Activated CD4-positive, alpha-beta T cell treated with anti-CD3 and anti-CD28 coated beads, Interleukin-2, Interleukin-6, amounts not matched to agents 100 ng/mL and 50 ng/mL, durations not matched to agents 16 hours and 8 hours (primary cell): ENCODE measurements at regions not wholly inside any gene's neighbourhood (a gene's known extent, or its start where the extent isn't known, plus 50 kb on each side); places are given as distances from the start of the nearest gene placed in this dataset.
"Not testable (repeated sequence)": the region's sequence is repeated elsewhere in the genome, so short reads cannot be mapped to it uniquely, and the experiment has no call there.

Source experiments
- DNase-seq: peaks from one replicate; pipeline ENCODE4 v3.0.0-alpha.2; 2020

DNA sequence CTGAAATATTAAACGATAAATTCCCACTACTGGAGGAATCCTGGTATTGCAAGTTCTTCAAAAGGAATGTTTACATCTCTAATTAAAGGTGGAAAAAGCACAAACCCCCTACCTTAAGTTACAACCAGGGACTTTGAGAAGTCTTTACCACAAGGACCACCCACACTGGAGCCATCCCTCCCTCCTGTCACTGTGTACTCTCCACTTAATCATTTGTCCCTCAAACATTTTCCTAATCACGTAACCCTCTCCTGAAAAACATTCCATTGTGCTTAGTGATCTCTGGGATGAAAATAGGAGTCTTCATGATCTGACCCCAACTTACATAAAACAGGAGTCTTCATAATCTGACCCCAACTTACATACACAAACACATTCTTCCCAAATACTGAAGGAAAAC lies 85.7 kb downstream of the SUCLG1 start:
- no peak for DNase-seq

DNA sequence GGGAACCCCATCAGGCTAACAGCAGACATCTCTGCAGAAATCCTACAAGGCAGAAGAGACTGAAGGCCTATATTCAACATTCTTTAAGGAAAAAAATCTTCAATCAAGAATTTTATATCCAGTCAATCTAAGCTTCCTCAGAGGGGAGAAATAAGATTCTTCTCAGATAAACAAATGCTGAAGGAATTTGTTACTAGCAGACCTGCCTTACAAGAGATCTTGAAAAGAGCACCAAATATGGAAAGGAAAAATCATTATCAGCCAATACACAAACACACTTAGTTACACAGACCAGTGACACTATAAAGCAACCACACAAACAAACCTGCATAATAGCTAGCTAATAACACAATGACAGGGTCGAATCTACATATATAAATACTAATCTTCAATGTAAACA lies 96.5 kb downstream of the SUCLG1 start:
- DNase-seq: no peak

DNA sequence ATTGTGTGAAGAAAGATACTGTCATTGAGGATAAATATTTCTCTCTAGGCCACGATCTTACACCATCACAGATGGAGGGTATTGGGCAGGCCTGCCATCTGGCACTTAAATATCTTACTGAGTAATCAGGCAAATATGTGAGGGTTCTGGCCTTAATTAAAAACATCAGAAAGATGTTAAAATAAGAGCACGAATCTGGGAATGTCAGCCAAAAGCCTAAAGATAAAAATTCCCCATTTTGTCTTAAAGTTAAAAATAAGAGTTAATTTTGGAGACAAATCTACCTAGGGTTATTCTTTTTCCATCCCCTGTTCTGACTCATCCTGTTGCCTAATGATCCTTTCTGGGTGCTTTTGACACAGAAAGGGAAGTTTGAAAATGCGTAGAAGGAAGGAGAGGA lies 121.0 kb downstream of the SUCLG1 start:
- no peak for DNase-seq

DNA sequence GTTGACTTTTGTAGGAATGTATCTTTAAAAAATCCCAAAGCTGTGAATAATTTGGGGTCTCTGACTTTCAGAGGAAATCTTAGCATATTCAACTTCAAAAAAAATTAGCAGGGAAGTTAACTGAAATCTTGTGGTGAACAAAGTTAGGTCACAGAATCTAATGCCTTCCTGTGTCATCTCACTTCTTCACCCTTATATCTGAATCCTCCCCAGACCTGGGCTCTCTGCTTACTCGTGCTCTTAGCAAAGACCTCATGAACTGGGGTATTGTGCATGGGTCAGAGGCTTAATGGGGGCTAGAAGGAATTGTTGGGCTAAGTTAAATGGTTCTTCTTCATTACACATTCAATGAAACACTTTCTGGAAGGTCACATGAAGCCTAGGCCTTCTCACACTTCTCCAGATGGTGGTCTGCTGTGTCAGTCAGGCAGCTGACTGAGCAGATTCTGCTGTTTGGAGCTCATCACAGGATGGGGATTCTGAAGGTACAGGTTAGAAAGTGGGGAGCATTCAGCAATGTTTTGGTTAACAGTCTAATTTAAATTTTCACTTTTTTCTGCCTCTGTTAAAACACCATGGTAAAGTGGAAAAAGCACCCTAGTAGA lies 131.3 kb downstream of the SUCLG1 start:
- no peak for DNase-seq

DNA sequence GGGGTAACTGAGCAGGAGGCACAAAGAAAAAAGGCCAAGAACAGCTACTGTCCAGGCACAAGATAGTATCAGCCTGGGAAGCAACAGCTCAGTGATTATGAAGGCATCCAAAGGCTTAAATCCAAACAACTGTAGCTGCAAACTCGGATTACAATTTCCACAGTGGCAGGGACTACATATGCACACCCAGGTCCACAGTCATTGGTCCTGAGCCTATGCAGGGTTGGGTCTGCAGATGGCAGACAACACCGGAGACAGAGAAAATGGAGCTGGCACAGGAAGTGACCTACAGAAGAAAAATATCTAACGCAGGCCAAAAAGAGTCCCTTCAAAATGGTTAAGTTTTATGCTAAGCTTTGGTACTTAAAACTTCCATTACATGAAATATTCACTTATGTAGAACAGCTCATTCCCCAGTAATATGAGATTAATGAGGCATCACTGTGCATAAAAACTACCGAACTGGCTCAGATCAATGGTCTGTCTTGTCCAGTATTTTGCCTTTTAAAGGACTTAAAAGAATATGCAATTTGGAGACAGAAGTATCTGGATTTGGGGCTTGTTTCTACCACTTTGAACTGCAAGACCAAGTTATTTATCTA lies 132.1 kb downstream of the SUCLG1 start:
- no peak for DNase-seq

DNA sequence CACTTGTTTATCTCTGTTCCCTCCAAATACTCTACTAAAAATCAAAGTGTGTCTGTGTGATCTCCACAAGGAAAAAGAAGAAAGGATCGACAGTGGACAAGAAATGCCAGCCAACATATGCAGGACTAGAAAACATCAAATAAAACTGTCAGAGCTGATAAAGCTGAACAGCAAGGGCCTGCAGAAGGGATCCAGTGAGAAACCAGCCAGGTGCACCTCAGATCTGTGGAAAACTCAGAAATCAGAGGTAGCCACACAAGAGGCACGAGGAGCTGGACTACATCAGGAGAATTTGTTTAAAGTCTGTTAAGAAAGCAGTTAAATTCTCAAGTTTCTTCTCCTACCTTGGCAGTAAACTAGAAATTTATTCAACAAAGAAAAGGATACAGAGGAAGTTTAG lies 135.2 kb downstream of the SUCLG1 start:
- no peak for DNase-seq

DNA sequence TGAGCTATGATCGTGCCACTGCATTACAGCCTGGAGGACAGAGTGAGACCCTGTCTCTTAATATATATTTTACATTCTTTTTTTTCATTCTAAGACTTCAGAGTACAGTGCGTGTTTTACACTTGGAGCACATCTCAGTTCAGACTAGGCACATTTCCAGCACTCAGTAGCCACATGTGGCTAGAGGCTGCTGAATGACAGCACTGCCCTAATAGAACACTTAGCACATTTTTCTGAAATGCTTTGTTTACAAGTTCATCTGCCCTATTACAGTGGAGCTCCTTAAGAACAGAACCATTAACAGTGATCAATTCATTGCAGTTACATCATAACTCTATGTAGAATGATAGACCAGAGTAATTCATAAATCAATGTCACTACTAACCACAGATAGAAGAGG lies 138.1 kb downstream of the SUCLG1 start:
- no peak for DNase-seq

DNA sequence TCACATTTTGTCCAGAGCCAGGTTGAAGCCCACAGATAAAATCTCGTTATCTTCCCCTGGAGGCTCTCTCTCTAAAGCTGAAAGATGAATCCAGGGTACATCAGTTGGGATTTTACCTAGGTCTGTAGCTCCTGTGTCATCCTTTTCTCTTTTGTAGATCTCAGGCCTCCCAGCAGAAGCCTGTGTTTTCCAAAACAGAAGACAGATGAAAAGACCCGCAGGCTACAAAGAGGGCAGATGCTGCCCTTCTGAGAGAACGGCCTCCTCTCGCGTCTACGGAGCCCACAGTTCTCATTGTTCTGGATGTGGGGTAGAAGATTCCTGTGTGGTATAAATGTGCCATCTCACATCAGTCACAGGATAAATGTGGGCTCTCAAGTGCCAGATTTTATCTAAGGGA lies 139.5 kb downstream of the SUCLG1 start:
- no peak for DNase-seq

DNA sequence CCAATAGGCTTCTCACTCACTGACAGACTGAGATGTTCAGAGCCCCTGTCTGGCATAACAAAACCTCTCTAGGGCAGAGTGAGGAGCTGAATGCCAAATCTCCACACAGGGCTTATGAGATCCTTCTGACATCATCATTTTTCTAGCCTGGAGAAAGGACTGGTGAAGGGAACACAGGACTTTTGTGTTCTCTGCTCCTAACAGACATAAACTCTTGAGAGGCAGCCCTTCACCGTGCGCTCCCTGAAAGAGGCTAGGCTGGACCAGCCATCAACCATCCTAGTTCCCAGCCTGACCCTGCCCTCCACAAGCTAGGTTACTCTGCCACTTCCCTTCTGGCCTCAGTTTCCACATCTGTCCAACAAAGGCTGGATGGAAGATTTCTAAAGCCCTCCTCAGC lies 141.9 kb downstream of the SUCLG1 start:
- DNase-seq: no peak

DNA sequence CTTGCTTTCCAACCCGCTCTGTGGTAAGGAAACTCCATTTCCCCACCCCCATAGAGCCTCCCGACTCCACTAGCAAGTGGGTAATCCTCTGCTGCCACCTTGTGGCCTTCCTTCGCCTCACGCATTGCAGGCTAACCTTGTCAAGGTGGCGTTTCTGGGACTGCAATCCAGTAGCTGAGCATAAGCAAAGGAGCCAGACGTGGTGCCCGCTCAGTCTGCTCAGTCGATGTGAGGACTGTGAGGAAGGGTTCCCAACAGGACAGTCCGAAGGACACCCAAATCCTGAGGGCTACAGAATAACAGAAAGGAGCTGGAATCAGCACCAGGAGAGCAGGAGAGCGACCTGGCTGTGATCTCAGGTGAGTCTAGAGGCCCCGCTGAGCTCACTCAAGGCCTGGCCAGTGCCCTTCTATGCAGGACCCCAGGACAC lies 144.2 kb downstream of the SUCLG1 start:
- DNase-seq: peak; percentile 84

DNA sequence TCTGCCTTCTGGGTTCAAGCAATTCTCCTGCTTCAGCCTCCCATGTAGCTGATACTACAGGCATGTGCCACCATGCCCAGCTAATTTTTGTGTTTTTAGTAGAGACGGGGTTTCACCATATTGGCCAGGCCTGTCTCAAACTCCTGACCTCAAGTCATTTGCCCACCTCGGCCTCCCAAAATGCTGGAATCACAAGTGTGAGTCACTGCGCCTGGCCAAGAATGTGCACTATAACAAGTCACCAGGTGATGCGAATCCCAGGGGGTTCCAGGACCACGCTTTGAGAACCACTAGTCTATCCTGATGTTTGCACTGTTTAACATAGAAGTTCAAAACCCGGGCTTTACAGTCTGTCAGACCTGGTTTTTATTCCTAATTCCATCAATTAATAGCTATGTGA lies 144.8 kb downstream of the SUCLG1 start:
- no peak for DNase-seq

DNA sequence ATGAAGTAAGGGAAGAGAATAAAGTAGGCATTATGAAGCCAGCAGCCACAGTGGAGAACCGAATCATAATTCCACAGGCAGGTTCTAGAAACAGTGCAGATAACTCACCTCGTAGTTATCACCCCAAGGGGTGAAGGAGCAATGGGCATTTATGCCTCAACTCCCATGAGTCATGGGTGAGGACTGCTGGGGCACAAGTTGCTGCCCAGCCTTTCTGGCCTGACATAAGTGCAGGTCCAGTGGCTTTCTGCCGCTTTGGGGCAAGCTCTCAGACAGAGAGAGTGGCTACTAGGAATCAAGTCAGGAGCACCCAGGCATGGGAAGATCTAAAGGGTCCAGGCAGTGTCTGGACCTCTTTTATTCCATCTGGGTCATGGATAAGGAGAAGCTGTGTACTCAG lies 149.8 kb downstream of the SUCLG1 start:
- DNase-seq: no peak

DNA sequence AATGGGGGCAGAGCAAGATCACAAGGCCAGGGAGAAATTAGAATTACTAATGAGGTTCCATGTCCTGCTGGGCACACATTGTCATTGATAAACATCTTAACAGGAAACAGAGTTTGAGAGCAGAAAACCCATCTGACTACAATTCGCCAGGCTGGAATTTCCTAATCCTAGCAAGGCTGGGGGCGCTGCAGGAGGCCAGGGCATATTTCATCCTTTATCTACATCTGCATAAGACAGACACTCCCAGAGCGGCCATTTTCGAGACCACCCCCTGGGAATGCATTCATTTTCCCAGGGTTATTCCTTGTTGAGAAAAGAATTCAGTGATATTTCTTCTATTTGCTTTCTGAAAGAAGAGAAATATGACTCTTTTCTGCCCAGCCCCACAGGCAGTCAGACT lies 152.7 kb downstream of the SUCLG1 start:
- DNase-seq: no peak

DNA sequence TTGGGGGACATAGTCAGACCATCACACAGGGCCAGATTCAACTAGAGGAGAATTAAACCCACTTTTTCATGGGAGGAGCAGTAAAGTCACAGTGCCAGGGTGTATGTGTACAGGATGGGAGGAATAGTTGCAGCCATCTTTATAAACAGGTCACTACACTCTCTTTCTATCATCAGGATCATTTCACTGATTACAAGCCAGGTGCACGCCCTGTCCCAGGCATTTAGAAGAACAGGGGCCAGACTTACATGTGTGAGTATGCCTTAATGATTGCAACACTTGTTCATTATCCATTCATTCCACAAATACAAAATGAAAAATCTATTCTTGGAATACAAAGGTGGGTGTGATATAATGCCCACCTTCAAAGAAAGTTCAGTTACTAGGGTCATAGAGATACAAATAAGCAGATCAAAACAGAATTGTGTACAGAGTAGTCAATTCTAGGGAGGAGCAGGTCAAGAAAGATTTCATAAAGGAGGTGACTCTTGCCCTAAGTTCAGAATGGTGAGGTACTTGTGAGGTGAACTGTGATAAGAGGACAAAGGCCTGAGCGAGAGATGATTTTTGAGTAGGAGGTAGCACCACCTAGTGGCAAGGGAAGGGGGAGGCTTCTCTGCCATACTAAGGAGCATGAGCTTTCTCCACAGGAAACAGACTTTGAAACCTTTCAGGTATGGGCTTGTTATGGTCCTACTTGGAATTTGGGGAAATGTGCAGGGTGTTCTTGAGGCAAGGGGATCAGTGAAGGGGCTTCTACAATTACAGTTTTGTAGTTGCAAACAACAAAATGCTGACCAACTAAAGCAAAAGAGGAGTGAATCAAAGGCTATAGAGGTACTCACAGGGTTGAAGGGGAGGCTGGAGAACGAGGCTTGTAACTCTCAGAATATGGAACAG lies 156.3 kb downstream of the SUCLG1 start:
- DNase-seq: peak; percentile 64

DNA sequence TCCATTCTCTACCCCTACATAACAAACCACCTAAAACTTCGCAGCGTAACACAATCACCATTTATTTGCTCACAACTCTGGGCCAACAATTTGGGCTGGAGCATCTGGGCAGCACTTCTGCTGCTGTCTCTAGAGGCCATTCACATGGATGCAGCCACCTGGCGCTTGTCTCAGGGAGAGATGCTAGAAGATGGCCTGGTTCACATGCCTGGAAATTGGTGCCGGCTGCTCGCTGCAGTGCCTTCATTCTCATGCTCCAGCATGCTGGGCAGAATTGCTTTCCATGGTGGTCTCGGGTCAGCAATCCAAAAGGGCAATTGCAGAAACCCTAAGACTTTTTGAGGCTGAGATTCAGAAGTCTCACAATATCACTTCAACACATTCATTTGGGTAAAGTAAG lies 157.4 kb downstream of the SUCLG1 start:
- DNase-seq: no peak

DNA sequence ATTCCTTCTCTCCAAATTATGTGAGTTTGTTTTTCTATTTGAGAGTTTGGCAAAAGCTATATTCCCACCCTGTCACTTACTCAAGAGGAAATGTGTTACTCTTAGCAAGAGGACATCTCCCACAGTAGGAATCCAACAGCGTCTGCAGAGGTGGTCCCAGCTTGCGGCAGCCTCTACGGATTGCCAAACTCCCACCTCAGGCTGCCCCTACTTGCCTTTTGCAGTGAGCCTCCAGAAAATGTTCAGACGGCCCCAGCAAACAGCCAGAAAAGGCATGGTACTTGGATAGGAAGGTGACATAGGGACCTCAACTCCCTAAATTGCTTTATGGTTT lies 158.4 kb downstream of the SUCLG1 start:
- no peak for DNase-seq

DNA sequence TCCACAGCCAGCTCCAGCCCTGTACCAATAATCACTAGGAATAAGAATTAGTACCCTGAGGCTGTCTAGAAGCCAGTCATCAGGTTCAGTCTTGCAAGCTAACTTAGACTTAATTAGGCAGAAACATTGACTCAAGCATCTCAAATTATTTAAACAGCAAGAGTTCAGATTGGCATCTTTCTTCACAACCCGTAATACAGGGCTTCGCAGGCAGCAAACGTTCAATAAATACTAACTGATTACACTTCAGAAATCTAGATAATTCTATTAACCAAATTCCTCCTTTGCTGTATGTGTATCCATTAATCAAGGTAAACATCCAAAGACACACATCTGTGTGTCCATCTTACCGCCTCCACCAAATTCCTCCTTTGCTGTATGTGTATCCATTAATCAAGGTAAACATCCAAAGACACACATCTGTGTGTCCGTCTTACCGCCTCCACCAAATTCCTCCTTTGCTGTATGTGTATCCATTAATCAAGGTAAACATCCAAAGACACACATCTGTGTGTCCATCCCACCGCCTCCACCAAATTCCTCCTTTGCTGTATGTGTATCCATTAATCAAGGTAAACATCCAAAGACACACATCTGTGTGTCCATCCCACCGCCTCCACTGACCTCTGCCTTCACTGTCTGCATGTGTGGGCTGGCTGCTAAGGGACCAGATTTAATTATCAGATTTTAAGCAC lies 158.9 kb downstream of the SUCLG1 start:
- DNase-seq: not testable (repeated sequence)

DNA sequence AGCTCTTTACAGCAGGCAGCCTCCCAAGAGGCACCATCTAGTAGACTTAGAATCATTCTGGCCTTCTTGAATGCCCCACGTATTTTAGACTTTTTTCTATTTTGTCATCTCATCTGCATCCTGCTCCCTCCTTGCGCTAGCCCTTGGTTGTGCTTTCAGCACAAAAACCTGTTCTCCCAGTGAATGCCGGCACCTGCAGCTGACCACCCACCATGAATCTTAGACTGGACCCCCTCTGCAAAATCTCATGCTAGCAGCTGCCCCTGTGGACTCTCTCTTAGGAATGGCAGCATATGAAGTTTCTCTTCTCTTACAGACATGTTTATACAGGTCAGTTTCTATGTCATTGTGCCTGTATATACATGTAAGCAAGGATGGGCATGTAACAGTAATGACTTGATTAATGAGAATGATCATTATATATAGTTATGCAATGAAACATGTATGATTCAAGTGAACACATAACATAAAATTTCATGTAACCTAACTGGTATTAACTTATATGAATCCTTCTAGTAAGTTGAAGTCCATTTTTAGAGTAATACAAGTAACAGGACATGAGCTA lies 159.8 kb downstream of the SUCLG1 start:
- no peak for DNase-seq

DNA sequence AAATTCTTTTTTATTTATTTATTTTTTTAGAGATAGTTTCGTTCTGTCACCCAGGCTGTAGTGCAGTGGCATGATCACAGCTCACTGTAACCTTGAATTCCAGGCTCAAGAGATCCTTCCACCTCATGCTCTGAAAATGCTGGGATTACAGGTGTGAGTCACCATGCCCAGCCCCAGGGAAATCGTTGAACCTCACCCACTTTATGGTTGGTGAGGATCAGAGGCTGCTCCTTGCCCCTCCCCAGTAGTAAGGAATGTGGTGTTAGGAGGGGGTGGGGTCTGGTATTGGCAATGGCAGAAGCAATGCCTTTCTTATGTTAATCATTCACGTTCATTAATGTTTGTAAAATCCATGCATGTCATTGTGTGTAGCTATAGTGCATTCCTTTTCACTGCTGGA lies 161.9 kb downstream of the SUCLG1 start:
- no peak for DNase-seq

DNA sequence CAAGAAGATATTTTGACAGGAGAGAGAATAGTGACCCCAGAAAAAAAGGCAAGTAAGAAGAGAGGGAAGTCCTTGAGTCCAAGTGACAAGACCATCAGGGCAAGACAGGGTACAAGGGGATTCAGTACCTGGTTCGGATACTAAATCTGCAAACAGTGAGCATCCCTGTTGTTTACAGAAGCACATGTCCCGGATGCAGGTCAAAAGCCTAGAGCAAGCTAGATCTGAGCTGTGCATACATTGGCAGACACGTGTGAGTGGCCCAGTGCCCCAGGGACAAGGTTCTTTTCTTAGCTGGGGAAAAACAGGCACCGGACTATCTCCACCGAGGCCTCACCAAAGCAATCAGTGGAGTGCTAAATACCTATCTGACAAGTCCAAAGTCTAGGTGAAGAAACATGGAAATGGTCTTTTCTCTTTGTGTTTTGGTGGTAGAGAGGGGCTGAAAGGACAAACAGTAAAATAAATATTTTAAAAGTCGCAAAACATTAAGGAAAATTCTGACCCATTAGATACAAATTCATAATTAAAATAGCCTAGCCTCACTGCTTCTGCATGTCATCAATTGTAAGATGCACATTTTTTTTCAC lies 165.2 kb downstream of the SUCLG1 start:
- DNase-seq: no peak

DNA sequence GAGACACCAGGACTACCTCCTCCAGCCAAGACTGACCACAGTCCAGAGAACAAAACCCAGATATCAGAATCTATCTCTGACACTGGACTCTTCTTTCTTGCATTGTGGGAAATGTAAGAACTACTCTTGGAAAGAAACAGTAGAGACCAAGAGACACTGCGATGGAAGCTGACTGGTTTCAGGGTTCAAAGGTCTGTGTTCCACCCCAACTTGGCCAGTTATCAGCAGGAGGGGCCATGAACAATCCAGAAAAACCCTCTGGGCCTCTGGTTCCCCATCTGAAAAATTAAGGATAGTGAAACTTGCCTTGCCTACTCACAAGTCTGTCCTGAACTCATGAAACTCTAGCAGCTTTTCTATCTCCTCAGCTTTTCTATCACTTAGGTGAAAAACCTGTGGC lies 166.5 kb downstream of the SUCLG1 start:
- DNase-seq: no peak

DNA sequence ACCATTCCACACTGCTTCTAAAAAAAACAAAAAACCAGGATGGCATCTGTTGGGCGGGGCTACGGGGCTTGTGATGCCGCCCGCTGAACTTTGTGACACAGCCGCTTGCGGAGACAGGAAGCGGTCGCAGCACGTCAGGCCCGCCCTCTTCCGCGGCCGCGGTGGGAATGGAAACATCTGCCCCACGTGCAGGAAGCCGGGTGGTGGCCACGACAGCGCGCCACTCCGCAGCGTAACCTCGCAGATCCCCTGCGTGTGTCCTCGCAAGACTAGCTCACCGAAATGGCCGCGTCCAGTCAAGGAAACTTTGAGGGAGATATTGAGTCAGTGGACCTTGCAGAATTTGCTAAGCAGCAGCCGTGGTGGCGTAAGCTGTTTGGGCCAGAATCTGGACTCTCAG lies 168.5 kb downstream of the SUCLG1 start:
- DNase-seq: no peak

DNA sequence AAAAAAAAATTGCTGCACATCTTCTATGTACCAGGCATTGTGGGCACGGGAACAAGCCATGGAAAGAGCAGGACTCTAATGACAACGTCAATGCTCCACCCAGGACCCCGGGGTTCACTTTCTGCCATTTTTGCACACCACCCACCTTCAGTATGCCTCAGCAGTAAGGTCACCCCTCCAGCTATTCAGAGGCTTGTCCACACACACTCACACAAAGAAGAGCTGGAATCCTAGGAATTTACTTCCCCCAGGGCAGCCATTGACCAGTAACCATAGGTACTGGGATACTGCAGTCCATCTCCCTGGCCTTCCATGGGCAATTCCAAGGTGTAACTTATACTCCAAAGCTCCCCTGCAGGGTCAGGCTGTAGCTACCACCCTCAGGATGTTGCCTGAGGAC lies 170.8 kb downstream of the SUCLG1 start:
- no peak for DNase-seq
